GM23338 (cell line): ENCODE measurements at regions not wholly inside any gene's neighbourhood (a gene's known extent, or its start where the extent isn't known, plus 50 kb on each side); places are given as distances from the start of the nearest gene placed in this dataset.

Source experiments
- ATAC-seq: fragments of 200-7000 bp; cut with Tn5 transposase; 3 replicates; pipeline ENCODE4 v1.9.1; 2020
- DNase-seq: peaks from one replicate; pipeline ENCODE4 v3.0.0-alpha.2; 2015; ENCODE audit warnings: low spot score
- H2AFZ ChIP-seq: fragments of 200-600 bp; sonication (generic); 2 replicates; pipeline ENCODE4 v1.8.0; 2016; ENCODE audit warnings: antibody characterized with exemption, mild to moderate bottlenecking, moderate library complexity
- H3F3A ChIP-seq: fragments of 200-600 bp; sonication (generic); replicated peaks from 2 replicates; pipeline ENCODE4 v1.8.0; 2017; ENCODE audit warnings: antibody characterized with exemption, mixed run types, low read depth
- H3K27ac ChIP-seq: fragments of 200-600 bp; sonication (generic); 2 replicates; pipeline ENCODE4 v1.6.1; 2016; ENCODE audit warnings: low read depth
- H3K27me3 ChIP-seq: fragments of 200-600 bp; sonication (generic); 2 replicates; pipeline ENCODE4 v1.8.0; 2016; ENCODE audit warnings: mild to moderate bottlenecking, mixed run types, moderate library complexity; ENCODE audit not compliant: insufficient read depth
- H3K36me3 ChIP-seq: fragments of 200-600 bp; sonication (generic); 2 replicates; pipeline ENCODE4 v1.8.0; 2016; ENCODE audit warnings: mild to moderate bottlenecking; ENCODE audit not compliant: insufficient read depth
- H3K4me1 ChIP-seq: fragments of 200-600 bp; sonication (generic); 2 replicates; pipeline ENCODE4 v1.8.0; 2016; ENCODE audit warnings: mild to moderate bottlenecking, moderate library complexity; ENCODE audit not compliant: insufficient read depth
- H3K4me2 ChIP-seq: fragments of 200-600 bp; sonication (generic); 2 replicates; pipeline ENCODE4 v1.7.1; 2017; ENCODE audit warnings: mixed run types
- H3K4me3 ChIP-seq: fragments of 200-600 bp; sonication (generic); 2 replicates; pipeline ENCODE4 v1.6.1; 2016; ENCODE audit warnings: mixed run types
- H3K79me2 ChIP-seq: fragments of 200-600 bp; sonication (generic); replicated peaks from 2 replicates; pipeline ENCODE4 v1.8.0; 2017; ENCODE audit warnings: mild to moderate bottlenecking; ENCODE audit not compliant: insufficient read depth
- H3K9me2 ChIP-seq: fragments of 200-600 bp; sonication (generic); 2 replicates; pipeline ENCODE4 v1.8.0; 2017; ENCODE audit not compliant: insufficient read depth
- H4K20me1 ChIP-seq: fragments of 200-600 bp; sonication (generic); replicated peaks from 2 replicates; pipeline ENCODE4 v1.8.0; 2017; ENCODE audit warnings: mild to moderate bottlenecking; ENCODE audit not compliant: insufficient read depth
- H3K27ac Mint-ChIP-seq: 2 replicates; pipeline ENCODE4 v1.8.0; 2020; ENCODE audit warnings: inconsistent platforms, mild to moderate bottlenecking, moderate library complexity, mixed read lengths
- H3K27me3 Mint-ChIP-seq: 3 replicates; pipeline ENCODE4 v1.8.0; 2022; ENCODE audit warnings: low read depth, mild to moderate bottlenecking, moderate library complexity, mixed read lengths, inconsistent platforms; ENCODE audit not compliant: insufficient read depth, poor library complexity
- H3K36me3 Mint-ChIP-seq: 3 replicates; pipeline ENCODE4 v1.8.0; 2021; ENCODE audit warnings: low read depth, mild to moderate bottlenecking, inconsistent platforms, moderate library complexity, mixed read lengths
- H3K4me1 Mint-ChIP-seq: 3 replicates; pipeline ENCODE4 v1.8.0; 2020; ENCODE audit warnings: mild to moderate bottlenecking, inconsistent platforms, mixed read lengths
- H3K4me3 Mint-ChIP-seq: 3 replicates; pipeline ENCODE4 v1.8.0; 2021; ENCODE audit warnings: moderate library complexity, mild to moderate bottlenecking, inconsistent platforms, mixed read lengths
- H3K9me3 Mint-ChIP-seq: 3 replicates; pipeline ENCODE4 v1.8.0; 2020; ENCODE audit warnings: moderate library complexity, mild to moderate bottlenecking, inconsistent platforms, mixed read lengths
- CREB1 ChIP-seq: fragments of 250-450 bp; sonication (Bioruptor Pico); IDR thresholded peaks from 2 replicates; pipeline ENCODE4 v1.5.0; 2020; ENCODE audit warnings: low read depth, mild to moderate bottlenecking, moderate library complexity
- CTCF ChIP-seq, 2 experiments: fragments of 200-600 bp in 1 of 2; sonication (generic) in 1 of 2; conservative IDR thresholded peaks; 2 replicates each; pipeline versions ENCODE4 v1.5.1 to v1.6.1; 2016 to 2017; ENCODE audit warnings: antibody characterized with exemption in 2 of 2, low read depth in 2 of 2, mild to moderate bottlenecking in 2 of 2, moderate library complexity in 1 of 2
- EZH2 ChIP-seq: fragments of 200-600 bp; sonication (generic); IDR thresholded peaks from one replicate; pipeline ENCODE4 v1.8.0; 2017; ENCODE audit warnings: antibody characterized with exemption, mild to moderate bottlenecking, low read depth; ENCODE audit not compliant: unreplicated experiment
- EZH2phosphoT487 ChIP-seq: fragments of 200-600 bp; sonication (generic); IDR thresholded peaks from one replicate; pipeline ENCODE4 v1.8.1; 2018; ENCODE audit warnings: antibody characterized with exemption; ENCODE audit not compliant: unreplicated experiment
- JUNB ChIP-seq: IDR thresholded peaks from one replicate; pipeline ENCODE4 v1.6.1; 2016; ENCODE audit warnings: antibody characterized with exemption; ENCODE audit not compliant: unreplicated experiment
- NANOG ChIP-seq: IDR thresholded peaks from 2 replicates; pipeline ENCODE4 v1.6.1; 2016; ENCODE audit warnings: antibody characterized with exemption, borderline replicate concordance
- POLR2AphosphoS5 ChIP-seq: IDR thresholded peaks from 2 replicates; pipeline ENCODE4 v1.6.1; 2016; ENCODE audit warnings: antibody characterized with exemption, low read depth
- REST ChIP-seq: IDR thresholded peaks from one replicate; pipeline ENCODE4 v1.6.1; 2018; ENCODE audit warnings: antibody characterized with exemption; ENCODE audit not compliant: unreplicated experiment
- STAT1 ChIP-seq: IDR thresholded peaks from one replicate; pipeline ENCODE4 v1.6.1; 2016; ENCODE audit warnings: antibody characterized with exemption; ENCODE audit not compliant: unreplicated experiment
- ZNF114 ChIP-seq: fragments of 250-450 bp; sonication (Bioruptor Pico); IDR thresholded peaks from 2 replicates; pipeline ENCODE4 v1.5.0; 2020; ENCODE audit warnings: mild to moderate bottlenecking, moderate library complexity
- ZNF331 ChIP-seq: fragments of 250-450 bp; sonication (Bioruptor Pico); IDR thresholded peaks from 2 replicates; pipeline ENCODE4 v1.5.0; 2020; ENCODE audit warnings: low read depth, mild to moderate bottlenecking, moderate library complexity
- ZNF462 ChIP-seq: fragments of 250-450 bp; sonication (Bioruptor Pico); IDR thresholded peaks from 2 replicates; pipeline ENCODE4 v1.5.0; 2020; ENCODE audit warnings: mild to moderate bottlenecking, moderate library complexity

GRCh38 chr3:102571006-102571405, 136.2 kb downstream of the ZPLD1 start:
- Histone ChIP-seq H3F3A (no peaks in the 10 kb centered on the region), H3K27ac (no peak overlapping the region), H3K27me3 (no peaks in the 10 kb centered on the region), H3K4me1 (no peaks in the 10 kb centered on the region), H3K36me3 (no peaks in the 10 kb centered on the region), H4K20me1 (no peaks in the 10 kb centered on the region), H3K9me2 (peaks cover 3% of the 10 kb centered on the region; the same call in 1 of the 2 replicates), H2AFZ (no peak overlapping the region), H3K4me3 (no peak overlapping the region), H3K79me2 (no peaks in the 10 kb centered on the region), H3K4me2 (no peak overlapping the region)
- Mint-ChIP-seq H3K4me3 (no peak overlapping the region), H3K27me3 (peaks cover 4% of the 10 kb centered on the region), H3K27ac (no peak overlapping the region), H3K36me3 (no peaks in the 10 kb centered on the region), H3K9me3 (no peaks in the 10 kb centered on the region), H3K4me1 (peaks cover 3% of the 10 kb centered on the region; the same call in 2 of the 3 replicates)
- TF ChIP-seq EZH2 (no peak), ZNF331 (CRISPR knock-in tag) (no peak), REST (no peak), CTCF (conservative IDR thresholded peaks at IDR 0.05; ENCODE audit: low read depth in 2 of 2) (no peak), ZNF462 (CRISPR knock-in tag) (no peak), POLR2AphosphoS5 (no peak), ZNF114 (CRISPR knock-in tag) (no peak), NANOG (no peak), EZH2phosphoT487 (no peak), JUNB (no peak), CREB1 (CRISPR knock-in tag) (no peak), STAT1 (no peak)
- DNase-seq = no peak
- no peak for ATAC-seq
